A673 (cell line): ENCODE measurements at regions not wholly inside any gene's neighbourhood (a gene's known extent, or its start where the extent isn't known, plus 50 kb on each side); places are given as distances from the start of the nearest gene placed in this dataset.

ENCODE experiments used
- CTCF ChIP-seq: fragments of 300-800, 200-600 bp; sonication (generic); conservative IDR thresholded peaks from 2 replicates; pipeline ENCODE4 v1.5.1; 2017; ENCODE audit warnings: low read depth, mild to moderate bottlenecking, antibody characterized with exemption, low read length, moderate library complexity, mixed read lengths
- EZH2 ChIP-seq: fragments of 200-600 bp; sonication (generic); IDR thresholded peaks from 2 replicates; pipeline ENCODE4 v1.6.1; 2017; ENCODE audit warnings: borderline replicate concordance, low read depth, mild to moderate bottlenecking, mixed read lengths, antibody characterized with exemption, low read length; ENCODE audit not compliant: poor library complexity, severe bottlenecking

GRCh38 chr16:47903470-47903869 is 252.3 kb downstream of the ABCC12 start:
- TF ChIP-seq CTCF (no peak), EZH2 (no peak)
